Amniotic epithelial cell (primary cell): ENCODE measurements at regions not wholly inside any gene's neighbourhood (a gene's known extent, or its start where the extent isn't known, plus 50 kb on each side); places are given as distances from the start of the nearest gene placed in this dataset.
"Not testable (repeated sequence)": the region's sequence is repeated elsewhere in the genome, so short reads cannot be mapped to it uniquely, and the experiment has no call there.

Experiments used
- DNase-seq: peaks from one replicate; pipeline ENCODE4 v3.0.0-alpha.2; 2010; ENCODE audit warnings: low read depth

GRCh38 chr5:25190521-25191000, 545.8 kb upstream of the CDH10 start:
- no peak for DNase-seq

- DNase-seq: no peak
These were observed 536.5 kb upstream of the CDH10 start for GRCh38 chr5:25181249-25181648.

GRCh38 chr5:25162616-25163015, 517.8 kb upstream of the CDH10 start:
- DNase-seq: not testable (repeated sequence)

- DNase-seq: no peak
These were observed 516.1 kb upstream of the CDH10 start for GRCh38 chr5:25160891-25161290.

DNA sequence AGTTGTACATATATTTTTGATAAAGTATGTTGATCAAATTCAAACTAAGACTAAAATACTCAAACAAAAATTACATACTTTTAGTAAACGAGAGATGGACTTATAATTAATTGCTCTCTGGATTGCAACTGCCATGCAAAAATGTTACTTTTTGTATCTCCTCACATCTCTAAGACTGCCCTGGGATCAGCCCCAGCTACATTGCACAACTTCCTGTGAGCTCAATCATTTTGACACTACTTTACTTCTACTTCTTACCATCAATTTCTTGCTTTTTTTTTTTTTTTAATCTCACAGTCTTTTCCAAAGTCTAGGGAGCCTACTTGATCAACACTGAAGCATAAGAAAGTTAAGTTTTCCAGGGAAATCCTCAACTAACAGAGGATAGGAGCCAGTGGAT, 506.0 kb upstream of the CDH10 start:
- no peak for DNase-seq

- DNase-seq: no peak
These were observed 483.8 kb upstream of the CDH10 start for GRCh38 chr5:25128606-25129005.

DNA sequence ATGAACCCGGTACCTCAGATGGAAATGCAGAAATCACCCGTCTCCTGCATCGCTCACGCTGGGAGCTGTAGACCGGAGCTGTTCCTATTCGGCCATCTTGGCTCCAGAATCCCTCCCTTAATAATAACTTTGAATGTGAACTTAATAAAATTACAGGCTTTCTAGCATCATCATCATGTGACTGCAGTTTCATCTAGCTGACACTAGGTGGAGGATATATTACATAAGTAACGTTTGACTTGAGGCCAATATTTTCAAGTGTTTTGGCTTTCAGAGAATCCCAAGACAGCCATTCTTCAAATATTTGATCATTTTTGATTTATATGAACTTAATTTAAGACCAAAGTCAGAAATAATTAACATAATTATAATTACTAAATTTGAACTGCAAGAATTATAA, 474.9 kb upstream of the CDH10 start:
- no peak for DNase-seq

- no peak for DNase-seq
These were observed 463.1 kb upstream of the CDH10 start for GRCh38 chr5:25107853-25108252.

GRCh38 chr5:25099538-25099937, 454.8 kb upstream of the CDH10 start:
- DNase-seq: no peak

- DNase-seq: no peak
These were observed 450.5 kb upstream of the CDH10 start for GRCh38 chr5:25095261-25095660.

GRCh38 chr5:25094219-25094618, 449.4 kb upstream of the CDH10 start:
- no peak for DNase-seq

DNA sequence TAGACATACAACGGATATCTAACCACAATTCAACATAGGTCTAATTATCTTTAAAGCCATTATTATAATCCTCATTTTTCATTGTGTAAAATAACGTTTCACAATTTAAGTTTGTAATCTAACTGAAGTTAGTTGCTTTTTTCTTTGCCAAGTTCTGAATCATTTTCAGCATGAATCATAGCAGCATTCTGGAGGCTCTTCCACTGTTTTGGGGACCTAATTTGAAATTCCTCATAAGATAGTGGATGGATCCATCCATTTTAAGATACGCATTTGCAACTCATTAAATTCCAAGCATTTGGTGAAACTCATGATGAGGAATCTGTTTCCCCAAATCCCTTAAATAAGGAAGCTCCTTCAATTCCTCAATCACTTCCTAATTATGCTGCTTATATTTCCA, 447.1 kb upstream of the CDH10 start:
- no peak for DNase-seq

GRCh38 chr5:25090854-25091253, 446.1 kb upstream of the CDH10 start:
- no peak for DNase-seq

DNA sequence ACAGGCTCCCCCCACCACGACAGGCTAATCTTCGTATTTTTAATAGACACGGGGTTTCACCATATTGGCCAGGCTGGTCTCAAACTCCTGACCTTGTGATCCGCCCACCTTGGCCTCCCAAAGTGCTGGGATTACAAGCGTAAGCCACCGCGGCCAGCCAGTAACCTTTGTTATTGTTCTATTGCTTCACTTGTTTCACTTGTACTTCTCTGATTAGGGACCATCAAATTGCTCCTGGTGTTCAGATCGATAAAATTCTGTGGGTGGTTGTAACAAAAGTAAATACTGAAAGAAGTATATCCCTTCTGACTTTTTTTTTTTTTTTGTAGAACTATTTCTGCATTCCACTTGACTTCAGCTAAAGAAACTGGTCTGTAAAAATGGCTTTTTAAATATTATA, 445.5 kb upstream of the CDH10 start:
- no peak for DNase-seq

GRCh38 chr5:25088689-25089088, 443.9 kb upstream of the CDH10 start:
- DNase-seq: not testable (repeated sequence)

DNA sequence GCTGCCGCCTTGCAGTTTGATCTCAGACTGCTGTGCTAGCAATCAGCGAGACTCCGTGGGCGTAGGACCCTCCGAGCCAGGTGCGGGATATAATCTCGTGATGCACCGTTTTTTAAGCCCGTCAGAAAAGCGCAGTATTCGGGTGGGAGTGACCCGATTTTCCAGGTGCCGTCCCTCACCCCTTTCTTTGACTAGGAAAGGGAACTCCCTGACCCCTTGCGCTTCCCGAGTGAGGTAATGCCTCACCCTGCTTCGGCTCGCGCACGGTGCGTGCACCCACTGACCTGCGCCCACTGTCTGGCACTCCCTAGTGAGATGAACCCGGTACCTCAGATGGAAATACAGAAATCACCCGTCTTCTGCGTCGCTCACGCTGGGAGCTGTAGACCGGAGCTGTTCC, 438.5 kb upstream of the CDH10 start:
- DNase-seq: not testable (repeated sequence)

GRCh38 chr5:25066239-25066638, 421.5 kb upstream of the CDH10 start:
- DNase-seq: no peak

GRCh38 chr5:25064306-25064705, 419.5 kb upstream of the CDH10 start:
- DNase-seq: no peak

GRCh38 chr5:25060575-25060974, 415.8 kb upstream of the CDH10 start:
- no peak for DNase-seq

GRCh38 chr5:25056836-25057235, 412.1 kb upstream of the CDH10 start:
- no peak for DNase-seq

DNA sequence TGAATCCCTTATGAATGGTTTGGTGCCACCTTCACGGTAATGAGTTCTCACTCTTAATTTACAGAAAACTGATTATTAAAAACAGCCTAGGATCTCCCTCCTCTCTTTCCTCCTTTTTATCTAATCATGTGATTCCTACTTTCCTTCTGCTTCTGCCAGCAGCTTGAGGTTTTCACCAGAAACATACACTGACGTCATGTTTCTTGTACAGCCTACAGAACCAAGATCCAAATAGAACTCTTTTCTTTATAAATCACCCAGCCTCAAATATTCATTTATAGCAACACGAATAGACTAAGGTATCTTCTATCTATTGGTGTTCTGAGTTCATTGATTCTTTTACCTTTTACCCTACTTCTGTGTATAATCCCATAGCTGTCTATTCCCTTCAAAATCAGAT, 388.9 kb upstream of the CDH10 start:
- DNase-seq: no peak

DNA sequence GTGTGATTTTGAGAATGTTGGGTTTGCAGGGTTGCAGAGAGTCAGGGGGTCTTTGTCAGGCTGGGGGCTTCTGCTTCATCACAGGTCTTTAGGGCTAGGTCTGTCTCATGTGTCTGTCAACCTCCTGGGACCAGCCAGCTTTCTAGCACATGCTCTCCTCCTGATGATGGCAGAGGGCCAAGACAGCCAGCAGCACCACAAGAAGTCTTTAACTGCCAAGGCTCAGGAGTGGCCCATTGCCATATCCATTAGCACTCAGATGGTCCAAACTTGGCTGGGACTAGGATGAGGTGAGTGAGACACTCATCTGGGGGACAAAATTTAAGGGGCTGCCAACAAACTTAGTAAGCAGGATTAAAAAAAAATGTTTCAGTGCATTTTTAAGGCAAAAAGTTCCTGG, 384.2 kb upstream of the CDH10 start:
- no peak for DNase-seq

- DNase-seq: no peak
These were observed 382.7 kb upstream of the CDH10 start for GRCh38 chr5:25027526-25027925.

DNA sequence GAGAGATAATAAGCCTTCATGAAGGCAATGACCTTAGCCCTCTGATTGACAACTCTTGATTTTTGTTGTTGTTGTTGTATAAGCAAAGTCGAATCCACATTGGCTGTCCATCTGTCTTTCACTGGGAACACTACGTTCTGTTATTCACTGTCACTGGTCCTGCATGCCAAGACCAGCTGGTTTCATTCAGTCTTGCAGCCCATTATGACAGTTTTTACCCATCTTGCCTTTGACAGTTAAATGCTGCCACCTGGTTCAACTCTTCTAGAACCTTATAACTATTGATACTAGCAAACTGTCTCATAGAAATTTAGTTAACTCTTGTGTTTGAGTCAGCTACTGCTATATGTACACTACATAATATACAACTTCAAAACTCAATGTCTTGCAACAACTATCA, 382.3 kb upstream of the CDH10 start:
- DNase-seq: no peak

DNA sequence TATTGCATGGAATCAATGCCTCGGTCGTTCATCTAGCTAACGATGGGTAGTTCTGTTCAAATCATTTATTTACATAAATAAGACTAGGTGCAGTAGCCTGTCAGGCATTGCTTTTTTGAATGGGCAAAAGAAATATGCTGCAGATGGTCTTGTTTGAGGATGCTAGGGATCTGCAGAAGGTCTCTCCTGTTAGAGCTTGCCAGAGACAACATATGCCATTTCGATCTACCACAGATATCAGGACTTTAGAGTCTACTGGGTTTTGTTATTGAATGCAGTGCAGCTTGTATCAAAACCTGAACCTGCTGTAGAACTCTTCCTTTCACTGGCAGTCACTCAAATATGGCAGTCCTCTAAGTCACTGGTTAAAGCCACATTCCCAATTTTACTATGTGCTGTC, 381.1 kb upstream of the CDH10 start:
- no peak for DNase-seq
